ENCODE measurements at regions not wholly inside any gene's neighbourhood (a gene's known extent, or its start where the extent isn't known, plus 50 kb on each side); places are given as distances from the start of the nearest gene placed in this dataset.

- H3K36me3 ChIP-seq (ENCODE audit: control insufficient read depth, insufficient read depth, low read length), result no peaks in the 10 kb centered on the region
- no peak overlapping the region for H3K27ac ChIP-seq (ENCODE audit: low read length)
- DNase-seq, result no peak
- no peak for ATAC-seq
- H3K4me1 Mint-ChIP-seq, result no peaks in the 10 kb centered on the region
- H3K27ac Mint-ChIP-seq, result no peak overlapping the region
- H3K4me3 Mint-ChIP-seq, result no peak overlapping the region
- H3K4me1 ChIP-seq (ENCODE audit: control insufficient read depth, insufficient read depth, low read length), result no peaks in the 10 kb centered on the region
- 100% methylated on average over 2 of the region's 3 CpGs for WGBS (ENCODE audit: insufficient coverage)
- H3K9me3 ChIP-seq (ENCODE audit: control insufficient read depth, insufficient read depth, low read length), result no peaks in the 10 kb centered on the region
- no peaks in the 10 kb centered on the region for H3K27me3 ChIP-seq (ENCODE audit: control insufficient read depth, insufficient read depth, low read length)
- H3K27me3 Mint-ChIP-seq (ENCODE audit: low read depth in 2 of 2), result peaks cover 0 to 5% of the 10 kb centered on the region in 2 donors
- H3K9me3 Mint-ChIP-seq, result peaks cover 0 to under 1% of the 10 kb centered on the region in 2 donors
- intact Hi-C loops (cut with micrococcal nuclease), result no loop called here
- H3K36me3 Mint-ChIP-seq, result no peaks in the 10 kb centered on the region
- no peak overlapping the region for H3K4me3 ChIP-seq (ENCODE audit: low read length)
- TF ChIP-seq, protein P1, sequence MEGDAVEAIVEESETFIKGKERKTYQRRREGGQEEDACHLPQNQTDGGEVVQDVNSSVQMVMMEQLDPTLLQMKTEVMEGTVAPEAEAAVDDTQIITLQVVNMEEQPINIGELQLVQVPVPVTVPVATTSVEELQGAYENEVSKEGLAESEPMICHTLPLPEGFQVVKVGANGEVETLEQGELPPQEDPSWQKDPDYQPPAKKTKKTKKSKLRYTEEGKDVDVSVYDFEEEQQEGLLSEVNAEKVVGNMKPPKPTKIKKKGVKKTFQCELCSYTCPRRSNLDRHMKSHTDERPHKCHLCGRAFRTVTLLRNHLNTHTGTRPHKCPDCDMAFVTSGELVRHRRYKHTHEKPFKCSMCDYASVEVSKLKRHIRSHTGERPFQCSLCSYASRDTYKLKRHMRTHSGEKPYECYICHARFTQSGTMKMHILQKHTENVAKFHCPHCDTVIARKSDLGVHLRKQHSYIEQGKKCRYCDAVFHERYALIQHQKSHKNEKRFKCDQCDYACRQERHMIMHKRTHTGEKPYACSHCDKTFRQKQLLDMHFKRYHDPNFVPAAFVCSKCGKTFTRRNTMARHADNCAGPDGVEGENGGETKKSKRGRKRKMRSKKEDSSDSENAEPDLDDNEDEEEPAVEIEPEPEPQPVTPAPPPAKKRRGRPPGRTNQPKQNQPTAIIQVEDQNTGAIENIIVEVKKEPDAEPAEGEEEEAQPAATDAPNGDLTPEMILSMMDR (IDR thresholded peaks at IDR 0.05), result no peak
These were observed 102.2 kb upstream of the IL6 start for GRCh38 chr7:22624781-22625180.

DNA sequence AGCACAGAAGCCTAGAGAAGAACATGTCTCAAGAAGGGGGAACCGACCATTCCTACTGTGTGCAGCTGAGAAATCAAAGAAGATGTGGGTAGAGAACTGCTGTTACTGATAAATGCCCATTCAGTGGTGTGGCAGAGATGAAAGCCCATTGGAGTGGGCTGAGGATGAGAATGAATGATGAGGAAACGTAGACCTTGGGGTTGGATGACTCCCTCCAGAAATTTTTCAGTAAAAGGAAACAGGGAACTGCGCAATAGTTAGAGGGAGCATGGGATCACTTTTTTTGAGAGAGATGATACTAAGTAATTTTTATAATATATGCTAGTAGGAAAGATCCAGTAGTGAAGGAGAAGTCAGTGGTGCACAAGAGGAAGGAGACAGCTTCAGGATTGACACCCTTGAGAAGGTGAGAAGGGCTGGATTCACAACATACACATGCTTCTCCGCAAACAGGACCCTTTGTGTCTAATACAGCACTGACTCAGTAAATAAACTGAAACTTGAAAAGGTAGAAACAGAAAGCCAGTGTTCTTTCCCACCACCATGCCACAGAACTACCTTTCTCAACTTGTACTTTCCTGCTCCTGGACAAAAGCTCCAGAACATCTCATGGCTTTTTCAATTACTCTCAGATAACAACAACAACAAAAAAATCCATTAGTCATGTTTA is 104.7 kb upstream of the IL6 start:
- 86% methylated on average over 4 of the region's 4 CpGs for WGBS (ENCODE audit: insufficient coverage)
- Histone ChIP-seq H3K4me3 (ENCODE audit: low read length) (no peak overlapping the region), H3K36me3 (ENCODE audit: control insufficient read depth, insufficient read depth, low read length) (no peaks in the 10 kb centered on the region), H3K27me3 (ENCODE audit: control insufficient read depth, insufficient read depth, low read length) (no peaks in the 10 kb centered on the region), H3K27ac (ENCODE audit: low read length) (no peak overlapping the region), H3K4me1 (ENCODE audit: control insufficient read depth, insufficient read depth, low read length) (no peaks in the 10 kb centered on the region), H3K9me3 (ENCODE audit: control insufficient read depth, insufficient read depth, low read length) (peaks cover 3% of the 10 kb centered on the region)
- intact Hi-C loops (cut with micrococcal nuclease), result no loop called here
- Mint-ChIP-seq H3K36me3 (peaks cover 9% of the 10 kb centered on the region), H3K27ac (no peak overlapping the region), H3K4me3 (no peak overlapping the region), H3K4me1 (no peaks in the 10 kb centered on the region), H3K27me3 (ENCODE audit: low read depth in 2 of 2) (peaks cover 0 to 5% of the 10 kb centered on the region in 2 donors), H3K9me3 (peaks cover 4 to 9% of the 10 kb centered on the region in 2 donors)
- ATAC-seq (no peak), DNase-seq (no peak)
- TF ChIP-seq, protein P1 (IDR thresholded peaks at IDR 0.05), result no peak

GRCh38 chr7:22618528-22618927 is 108.5 kb upstream of the IL6 start:
- Histone ChIP-seq H3K27me3 (ENCODE audit: control insufficient read depth, insufficient read depth, low read length) (no peaks in the 10 kb centered on the region), H3K4me1 (ENCODE audit: control insufficient read depth, insufficient read depth, low read length) (no peaks in the 10 kb centered on the region), H3K9me3 (ENCODE audit: control insufficient read depth, insufficient read depth, low read length) (peaks cover 3% of the 10 kb centered on the region), H3K36me3 (ENCODE audit: control insufficient read depth, insufficient read depth, low read length) (no peaks in the 10 kb centered on the region), H3K4me3 (ENCODE audit: low read length) (no peak overlapping the region), H3K27ac (ENCODE audit: low read length) (no peak overlapping the region)
- no peak for DNase-seq
- H3K4me3 Mint-ChIP-seq, result no peak overlapping the region
- H3K36me3 Mint-ChIP-seq, result peaks cover 9% of the 10 kb centered on the region
- intact Hi-C loops (cut with micrococcal nuclease), result no loop called here
- no peaks in the 10 kb centered on the region for H3K4me1 Mint-ChIP-seq
- ATAC-seq, result no peak
- TF ChIP-seq, protein P1 (IDR thresholded peaks at IDR 0.05), result no peak
- peaks cover 8 to 12% of the 10 kb centered on the region in 2 donors for H3K9me3 Mint-ChIP-seq
- H3K27ac Mint-ChIP-seq, result no peak overlapping the region
- peaks cover 5 to 10% of the 10 kb centered on the region in 2 donors for H3K27me3 Mint-ChIP-seq (ENCODE audit: low read depth in 2 of 2)

DNA sequence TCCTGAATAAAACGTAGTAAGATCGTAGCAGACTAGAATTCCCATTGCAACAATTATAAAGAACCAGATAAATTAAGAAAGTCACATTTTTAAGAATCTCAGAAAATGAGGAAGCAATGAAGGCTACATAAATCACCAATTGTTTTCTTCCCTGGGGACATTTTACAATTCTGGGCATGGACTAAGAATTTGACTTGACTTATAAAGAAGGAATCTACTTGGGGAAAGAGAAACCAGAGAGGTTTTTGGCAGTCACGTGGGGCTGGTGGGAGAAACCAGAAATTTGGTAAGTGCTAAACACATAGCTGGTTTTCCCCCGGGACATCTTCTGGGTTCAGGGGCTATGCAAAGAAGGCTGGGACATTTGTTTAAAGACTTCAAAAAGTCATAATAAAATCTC is 109.8 kb upstream of the IL6 start:
- Histone ChIP-seq H3K27me3 (ENCODE audit: control insufficient read depth, insufficient read depth, low read length) (no peaks in the 10 kb centered on the region), H3K9me3 (ENCODE audit: control insufficient read depth, insufficient read depth, low read length) (peaks cover 3% of the 10 kb centered on the region), H3K27ac (ENCODE audit: low read length) (no peak overlapping the region), H3K4me1 (ENCODE audit: control insufficient read depth, insufficient read depth, low read length) (no peaks in the 10 kb centered on the region), H3K4me3 (ENCODE audit: low read length) (no peak overlapping the region), H3K36me3 (ENCODE audit: control insufficient read depth, insufficient read depth, low read length) (no peaks in the 10 kb centered on the region)
- ATAC-seq (no peak), DNase-seq (no peak)
- H3K9me3 Mint-ChIP-seq, result peaks cover 8 to 12% of the 10 kb centered on the region in 2 donors
- no peak overlapping the region for H3K4me3 Mint-ChIP-seq
- no peaks in the 10 kb centered on the region for H3K4me1 Mint-ChIP-seq
- intact Hi-C loops (cut with micrococcal nuclease), result no loop called here
- TF ChIP-seq, protein P1 (IDR thresholded peaks at IDR 0.05), result no peak
- H3K27ac Mint-ChIP-seq, result no peak overlapping the region
- 72% methylated on average over 4 of the region's 4 CpGs for whole genome bisulfite sequencing (ENCODE audit: insufficient coverage)
- peaks cover 12 to 13% of the 10 kb centered on the region in 2 donors for H3K27me3 Mint-ChIP-seq (ENCODE audit: low read depth in 2 of 2)
- H3K36me3 Mint-ChIP-seq, result peaks cover 9% of the 10 kb centered on the region
